Gastrocnemius medialis (tissue), 4 donors: ENCODE measurements at regions not wholly inside any gene's neighbourhood (a gene's known extent, or its start where the extent isn't known, plus 50 kb on each side); places are given as distances from the start of the nearest gene placed in this dataset.

Experiments used
- POLR2A ChIP-seq, 2 donors: fragments of 450-650 bp; IDR thresholded peaks; one replicate each; pipeline ENCODE4 v1.6.1; 2017; ENCODE audit warnings: antibody characterized with exemption in 2 of 2, mild to moderate bottlenecking in 2 of 2, moderate library complexity in 2 of 2
- TF ChIP-seq, protein P1 (sequence below), 5 experiments: fragments of 450-650 bp in 3 of 5; fragments of 200-600 bp in 2 of 5; sonication (generic) in 2 of 5; IDR thresholded peaks in 4 of 5; conservative IDR thresholded peaks in 1 of 5; 1 replicate in 4 of 5; 2 replicates in 1 of 5; pipeline ENCODE4 v1.5.1; 2016 to 2019; ENCODE audit warnings: antibody characterized with exemption in 5 of 5, mild to moderate bottlenecking in 3 of 5, moderate library complexity in 3 of 5

GRCh38 chr3:153038367-153038766 lies 123.7 kb upstream of the RAP2B start:
- TF ChIP-seq, protein P1, sequence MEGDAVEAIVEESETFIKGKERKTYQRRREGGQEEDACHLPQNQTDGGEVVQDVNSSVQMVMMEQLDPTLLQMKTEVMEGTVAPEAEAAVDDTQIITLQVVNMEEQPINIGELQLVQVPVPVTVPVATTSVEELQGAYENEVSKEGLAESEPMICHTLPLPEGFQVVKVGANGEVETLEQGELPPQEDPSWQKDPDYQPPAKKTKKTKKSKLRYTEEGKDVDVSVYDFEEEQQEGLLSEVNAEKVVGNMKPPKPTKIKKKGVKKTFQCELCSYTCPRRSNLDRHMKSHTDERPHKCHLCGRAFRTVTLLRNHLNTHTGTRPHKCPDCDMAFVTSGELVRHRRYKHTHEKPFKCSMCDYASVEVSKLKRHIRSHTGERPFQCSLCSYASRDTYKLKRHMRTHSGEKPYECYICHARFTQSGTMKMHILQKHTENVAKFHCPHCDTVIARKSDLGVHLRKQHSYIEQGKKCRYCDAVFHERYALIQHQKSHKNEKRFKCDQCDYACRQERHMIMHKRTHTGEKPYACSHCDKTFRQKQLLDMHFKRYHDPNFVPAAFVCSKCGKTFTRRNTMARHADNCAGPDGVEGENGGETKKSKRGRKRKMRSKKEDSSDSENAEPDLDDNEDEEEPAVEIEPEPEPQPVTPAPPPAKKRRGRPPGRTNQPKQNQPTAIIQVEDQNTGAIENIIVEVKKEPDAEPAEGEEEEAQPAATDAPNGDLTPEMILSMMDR (IDR thresholded peaks at IDR 0.05 in 4 of 5, conservative IDR thresholded peaks at IDR 0.05 in 1 of 5): no peak
- no peak for TF ChIP-seq POLR2A (IDR thresholded peaks at IDR 0.05)
